T-helper 2 cell treated with Interferon-gamma antibody and Interleukin-4, amounts not matched to agents 5 μg/mL and 100 μg/mL, for 36 hours (primary cell): ENCODE measurements at regions not wholly inside any gene's neighbourhood (a gene's known extent, or its start where the extent isn't known, plus 50 kb on each side); places are given as distances from the start of the nearest gene placed in this dataset.

Source experiments
- DNase-seq: peaks from one replicate; pipeline ENCODE4 v3.0.0; 2021; ENCODE audit warnings: low spot score
- H3K27ac Mint-ChIP-seq: one replicate; pipeline ENCODE4 v1.8.0; 2021; ENCODE audit warnings: mild to moderate bottlenecking, mixed read lengths
- H3K27me3 Mint-ChIP-seq: one replicate; pipeline ENCODE4 v1.8.0; 2021; ENCODE audit warnings: low read depth, mixed read lengths
- H3K36me3 Mint-ChIP-seq: one replicate; pipeline ENCODE4 v1.8.0; 2021; ENCODE audit warnings: low read depth, mixed read lengths
- H3K4me1 Mint-ChIP-seq: one replicate; pipeline ENCODE4 v1.8.0; 2021; ENCODE audit warnings: low read depth, mixed read lengths
- H3K4me3 Mint-ChIP-seq: one replicate; pipeline ENCODE4 v1.8.0; 2022; ENCODE audit warnings: mild to moderate bottlenecking, moderate library complexity, mixed read lengths
- H3K9me3 Mint-ChIP-seq: one replicate; pipeline ENCODE4 v1.8.0; 2021; ENCODE audit warnings: mixed read lengths

DNA sequence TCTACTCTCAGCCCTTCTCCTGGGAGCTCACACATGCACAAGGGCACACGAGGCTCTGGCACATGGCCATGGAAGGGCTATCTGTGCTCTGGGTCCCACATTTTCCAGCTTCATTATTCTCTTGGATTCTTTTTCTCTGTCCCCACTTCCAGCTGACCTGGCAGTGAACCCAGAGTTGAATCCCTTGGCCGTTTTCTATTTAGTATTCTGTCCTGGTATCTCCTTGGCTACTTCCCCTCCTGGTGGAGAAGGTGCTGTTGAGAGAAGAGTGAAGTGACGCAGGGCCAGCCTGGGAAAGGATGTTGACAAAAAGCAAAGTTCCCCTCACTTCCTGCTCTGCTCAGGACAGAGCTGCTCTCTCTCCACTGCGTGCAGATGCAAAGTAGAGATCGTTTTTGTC lies 303.1 kb downstream of the IRS2 start:
- H3K4me3 Mint-ChIP-seq: no peak overlapping the region
- H3K4me1 Mint-ChIP-seq: no peaks in the 10 kb centered on the region
- H3K36me3 Mint-ChIP-seq: no peaks in the 10 kb centered on the region
- no peaks in the 10 kb centered on the region for H3K27me3 Mint-ChIP-seq
- H3K9me3 Mint-ChIP-seq: no peaks in the 10 kb centered on the region
- H3K27ac Mint-ChIP-seq: no peak overlapping the region
- DNase-seq: no peak

DNA sequence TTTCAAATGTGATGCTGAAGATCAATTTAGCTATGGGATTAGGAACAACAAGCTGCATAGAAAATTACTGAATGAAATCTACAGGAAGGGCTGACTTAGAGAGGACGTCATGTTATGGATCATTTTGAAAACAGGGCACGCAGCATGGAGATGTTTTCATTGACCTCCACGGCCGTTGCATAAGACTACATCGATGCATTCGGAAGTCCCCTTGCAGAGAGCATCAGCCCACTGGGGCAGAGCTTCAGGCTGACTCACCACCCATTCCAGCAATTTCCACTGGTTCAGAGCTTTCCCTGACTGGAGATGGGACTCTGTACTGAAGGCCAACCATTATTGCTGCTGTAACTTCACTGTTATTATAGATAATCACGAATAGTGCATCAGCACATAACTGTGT lies 305.3 kb downstream of the IRS2 start:
- H3K27ac Mint-ChIP-seq: no peak overlapping the region
- no peak for DNase-seq

GRCh38 chr13:109480011-109480955 lies 306.1 kb downstream of the IRS2 start:
- no peaks in the 10 kb centered on the region for H3K36me3 Mint-ChIP-seq
- H3K27me3 Mint-ChIP-seq: no peaks in the 10 kb centered on the region
- no peak for DNase-seq
- no peak overlapping the region for H3K27ac Mint-ChIP-seq
- H3K4me1 Mint-ChIP-seq: no peaks in the 10 kb centered on the region
- no peaks in the 10 kb centered on the region for H3K9me3 Mint-ChIP-seq
- H3K4me3 Mint-ChIP-seq: no peak overlapping the region

More for the DNA sequence above, 305.3 kb downstream of the IRS2 start:
- Mint-ChIP-seq H3K4me1 (no peaks in the 10 kb centered on the region), H3K4me3 (no peak overlapping the region), H3K9me3 (no peaks in the 10 kb centered on the region), H3K27me3 (no peaks in the 10 kb centered on the region), H3K36me3 (no peaks in the 10 kb centered on the region)

- no peaks in the 10 kb centered on the region for H3K4me1 Mint-ChIP-seq
- H3K9me3 Mint-ChIP-seq: no peaks in the 10 kb centered on the region
- H3K27ac Mint-ChIP-seq: no peak overlapping the region
- H3K36me3 Mint-ChIP-seq: no peaks in the 10 kb centered on the region
- no peaks in the 10 kb centered on the region for H3K27me3 Mint-ChIP-seq
- DNase-seq: no peak
- H3K4me3 Mint-ChIP-seq: no peak overlapping the region
Measured at GRCh38 chr13:109479534-109479933, 306.8 kb downstream of the IRS2 start.

DNA sequence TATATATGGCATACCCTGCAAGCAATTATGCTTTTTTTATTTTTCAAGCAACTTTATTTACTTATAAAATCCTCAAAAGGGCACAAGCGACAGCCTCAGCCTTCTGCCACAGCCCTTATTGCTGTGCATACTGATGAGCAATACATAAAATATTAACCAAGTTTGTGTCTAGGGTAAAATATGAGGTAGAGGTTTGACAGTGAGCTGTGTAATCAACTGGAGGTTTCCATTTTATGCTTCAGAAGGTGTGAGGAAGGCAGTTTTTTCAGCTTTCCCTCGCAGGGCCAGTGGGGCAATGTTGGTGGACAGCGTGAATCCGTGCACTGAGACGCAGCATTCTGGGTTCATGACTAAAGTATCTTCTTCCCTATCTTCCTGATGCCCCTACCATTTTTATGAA lies 310.4 kb downstream of the IRS2 start:
- no peak for DNase-seq
- Mint-ChIP-seq H3K9me3 (no peaks in the 10 kb centered on the region), H3K36me3 (no peaks in the 10 kb centered on the region), H3K27ac (no peak overlapping the region), H3K27me3 (no peaks in the 10 kb centered on the region), H3K4me3 (no peak overlapping the region), H3K4me1 (no peaks in the 10 kb centered on the region)

DNA sequence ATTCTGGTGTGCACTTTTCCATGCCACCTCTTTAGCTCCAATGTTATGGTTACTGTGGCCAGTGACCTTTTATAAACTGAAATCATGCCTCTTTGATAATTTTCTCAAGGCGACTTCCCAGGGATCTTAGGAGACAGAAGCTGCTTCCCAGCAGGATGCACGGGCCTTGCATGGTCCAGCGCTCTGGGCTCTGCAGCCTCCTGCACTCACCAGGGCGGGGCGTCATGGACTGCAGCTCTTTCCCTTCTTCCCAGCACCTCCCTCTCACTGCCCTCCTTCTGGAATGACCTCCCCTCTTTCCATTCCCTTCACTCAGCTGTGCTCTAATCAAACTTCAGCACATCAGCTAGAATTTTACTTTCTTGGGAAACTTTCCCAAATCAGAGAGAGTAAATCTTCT lies 318.3 kb downstream of the IRS2 start:
- no peaks in the 10 kb centered on the region for H3K27me3 Mint-ChIP-seq
- no peaks in the 10 kb centered on the region for H3K36me3 Mint-ChIP-seq
- DNase-seq: no peak
- no peaks in the 10 kb centered on the region for H3K4me1 Mint-ChIP-seq
- no peak overlapping the region for H3K4me3 Mint-ChIP-seq
- H3K27ac Mint-ChIP-seq: no peak overlapping the region
- peaks cover 9% of the 10 kb centered on the region for H3K9me3 Mint-ChIP-seq

GRCh38 chr13:109465148-109465547 lies 321.2 kb downstream of the IRS2 start:
- Mint-ChIP-seq H3K36me3 (no peaks in the 10 kb centered on the region), H3K4me3 (no peak overlapping the region), H3K4me1 (no peaks in the 10 kb centered on the region)

GRCh38 chr13:109454167-109454917 lies 332.0 kb downstream of the IRS2 start:
- no peaks in the 10 kb centered on the region for H3K27me3 Mint-ChIP-seq

More at GRCh38 chr13:109465148-109465547, 321.2 kb downstream of the IRS2 start:
- Mint-ChIP-seq H3K27me3 (no peaks in the 10 kb centered on the region), H3K9me3 (peaks cover 11% of the 10 kb centered on the region), H3K27ac (no peak overlapping the region)
- DNase-seq: no peak

GRCh38 chr13:109451726-109452125 lies 334.7 kb downstream of the IRS2 start:
- Mint-ChIP-seq H3K4me3 (no peak overlapping the region), H3K27ac (no peak overlapping the region), H3K27me3 (no peaks in the 10 kb centered on the region), H3K4me1 (no peaks in the 10 kb centered on the region), H3K36me3 (no peaks in the 10 kb centered on the region), H3K9me3 (peaks cover 5% of the 10 kb centered on the region)
- no peak for DNase-seq

More at GRCh38 chr13:109454167-109454917, 332.0 kb downstream of the IRS2 start:
- H3K36me3 Mint-ChIP-seq: no peaks in the 10 kb centered on the region
- no peaks in the 10 kb centered on the region for H3K4me1 Mint-ChIP-seq
- no peak overlapping the region for H3K4me3 Mint-ChIP-seq
- H3K9me3 Mint-ChIP-seq: peaks cover 5% of the 10 kb centered on the region
- no peak overlapping the region for H3K27ac Mint-ChIP-seq
- DNase-seq: no peak

GRCh38 chr13:109448629-109449028 lies 337.8 kb downstream of the IRS2 start:
- Mint-ChIP-seq H3K4me1 (no peaks in the 10 kb centered on the region), H3K27ac (no peak overlapping the region), H3K9me3 (peaks cover 5% of the 10 kb centered on the region), H3K4me3 (no peak overlapping the region), H3K27me3 (no peaks in the 10 kb centered on the region), H3K36me3 (no peaks in the 10 kb centered on the region)
- DNase-seq: no peak

DNA sequence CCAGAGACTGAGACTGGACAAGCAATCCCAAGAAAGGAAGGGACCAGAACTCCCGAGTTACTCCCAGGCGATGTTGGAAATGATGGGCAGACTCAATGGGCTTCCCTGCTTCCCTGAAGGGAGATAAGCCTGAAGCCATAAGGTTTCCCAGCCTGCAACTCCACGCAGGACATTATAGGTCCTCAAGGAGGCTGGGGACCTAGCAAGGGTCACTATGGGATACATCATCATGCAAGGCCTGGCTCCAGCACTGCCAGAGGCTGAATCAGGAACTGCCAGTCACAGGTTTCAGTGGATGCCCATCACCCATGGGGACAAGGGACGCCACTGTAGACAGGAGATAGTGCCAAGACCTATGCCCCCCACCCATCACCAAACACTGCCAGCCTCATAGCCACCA lies 338.7 kb downstream of the IRS2 start:
- Mint-ChIP-seq H3K36me3 (no peaks in the 10 kb centered on the region), H3K9me3 (no peaks in the 10 kb centered on the region)

DNA sequence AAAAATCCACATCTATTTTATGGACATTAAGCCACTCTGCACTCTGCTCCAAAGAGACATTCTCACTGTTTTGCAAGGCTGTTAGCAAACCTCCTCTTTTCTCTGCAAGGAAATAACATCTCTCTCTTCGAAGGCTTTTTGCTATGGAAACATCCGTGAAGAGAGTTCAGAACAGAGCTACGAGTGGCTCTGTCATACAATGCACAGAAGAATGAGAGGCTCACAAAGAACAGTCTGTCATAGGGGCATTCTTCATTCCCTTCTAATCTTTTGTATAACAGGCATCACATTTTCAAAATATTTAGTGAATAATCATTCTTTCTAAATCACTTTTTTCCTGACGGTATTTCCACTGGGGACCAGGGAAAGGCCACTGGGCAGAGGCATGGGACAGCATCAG lies 346.1 kb downstream of the IRS2 start:
- Mint-ChIP-seq H3K27ac (no peak overlapping the region), H3K9me3 (no peaks in the 10 kb centered on the region), H3K4me3 (no peak overlapping the region), H3K36me3 (no peaks in the 10 kb centered on the region), H3K4me1 (no peaks in the 10 kb centered on the region), H3K27me3 (no peaks in the 10 kb centered on the region)
- no peak for DNase-seq

More for the DNA sequence above, 338.7 kb downstream of the IRS2 start:
- Mint-ChIP-seq H3K4me1 (no peaks in the 10 kb centered on the region), H3K4me3 (no peak overlapping the region), H3K27me3 (no peaks in the 10 kb centered on the region), H3K27ac (no peak overlapping the region)
- no peak for DNase-seq

- H3K4me3 Mint-ChIP-seq: no peak overlapping the region
- H3K27ac Mint-ChIP-seq: no peak overlapping the region
- no peaks in the 10 kb centered on the region for H3K27me3 Mint-ChIP-seq
- H3K9me3 Mint-ChIP-seq: no peaks in the 10 kb centered on the region
- H3K36me3 Mint-ChIP-seq: no peaks in the 10 kb centered on the region
- DNase-seq: no peak
- no peaks in the 10 kb centered on the region for H3K4me1 Mint-ChIP-seq
Measured at GRCh38 chr13:109439813-109440212, 346.6 kb downstream of the IRS2 start.

GRCh38 chr13:109436841-109437240 lies 349.5 kb downstream of the IRS2 start:
- H3K27ac Mint-ChIP-seq: no peak overlapping the region
- H3K9me3 Mint-ChIP-seq: no peaks in the 10 kb centered on the region
- H3K4me1 Mint-ChIP-seq: no peaks in the 10 kb centered on the region
- no peak overlapping the region for H3K4me3 Mint-ChIP-seq
- H3K27me3 Mint-ChIP-seq: no peaks in the 10 kb centered on the region
- no peak for DNase-seq
- no peaks in the 10 kb centered on the region for H3K36me3 Mint-ChIP-seq
